Ovary (tissue), 7 donors: ENCODE measurements at regions not wholly inside any gene's neighbourhood (a gene's known extent, or its start where the extent isn't known, plus 50 kb on each side); places are given as distances from the start of the nearest gene placed in this dataset.

Experiments used
- DNase-seq, 5 donors: peaks; one replicate each; pipeline ENCODE4 v3.0.0-alpha.2; 2019 to 2020
- H3K27ac ChIP-seq, 2 donors: fragments of 200-600 bp; one replicate each; pipeline versions ENCODE4 v1.5.1 to v1.8.0; 2019 to 2022
- H3K27me3 ChIP-seq: fragments of 200-600 bp; one replicate; pipeline ENCODE4 v1.8.0; 2022
- H3K36me3 ChIP-seq: fragments of 200-600 bp; sonication (generic); one replicate; pipeline ENCODE4 v1.5.1; 2019
- H3K4me1 ChIP-seq: one replicate; pipeline ENCODE4 v1.8.1; 2013; ENCODE audit warnings: mild to moderate bottlenecking, moderate library complexity; ENCODE audit not compliant: insufficient read depth
- H3K4me3 ChIP-seq: fragments of 200-600 bp; sonication (generic); one replicate; pipeline ENCODE4 v1.5.1; 2017
- H3K9me3 ChIP-seq, 2 donors: fragments of 200-600 bp in 1 of 2; sonication (generic) in 1 of 2; one replicate each; pipeline versions ENCODE4 v1.5.1 to v1.8.1; 2013 to 2019; ENCODE audit warnings: mild to moderate bottlenecking in 1 of 2, moderate library complexity in 1 of 2
- CTCF ChIP-seq, 3 donors: fragments of 450-650 bp in 2 of 3; fragments of 200-600 bp in 1 of 3; IDR thresholded peaks; one replicate each; pipeline versions ENCODE4 v1.5.1 to v1.8.0; 2016 to 2022; ENCODE audit warnings: antibody characterized with exemption in 3 of 3, mild to moderate bottlenecking in 1 of 3
- EP300 ChIP-seq: sonication (generic); formaldehyde crosslinking; IDR thresholded peaks from one replicate; pipeline ENCODE4 v1.6.1; 2017; ENCODE audit warnings: antibody characterized with exemption
- POLR2A ChIP-seq: fragments of 450-650 bp; IDR thresholded peaks from one replicate; pipeline ENCODE4 v1.6.1; 2017; ENCODE audit warnings: antibody characterized with exemption, mild to moderate bottlenecking, moderate library complexity
- WGBS, 3 donors: extraction: QIAGEN DNeasy Blood & Tissue Kit in 1 of 3; methylation state at CpG; one replicate each; pipeline versions ENCODE4 v1.1.5 to v1.1.7; 2013 to 2017; 5-methylcytosine and 5-hydroxymethylcytosine counted together
- intact Hi-C, 4 donors: fragments of 100-400 bp; cut with DNase I; formaldehyde crosslinking; loops; one replicate each; pipeline versions ENCODE4 v1.11.0 to v1.15.1; 2022 to 2023
- donor health status: DM: no; HTN: no; CAD: no; lungs with moderate emphysema.
- donor health status: DM: no; HTN: no; CAD: no.
- donor health status: Bipolar disorder and iron deficiency.
- donor health status: DM: no; HTN: no; CAD: no.
- donor health status: DM: yes; HTN: yes; CAD: no.

GRCh38 chr4:81789158-81789557 is 317.5 kb upstream of the RASGEF1B start:
- intact Hi-C loops: no loop called here
- Histone ChIP-seq H3K4me1 (peaks cover 5% of the 10 kb centered on the region), H3K36me3 (no peaks in the 10 kb centered on the region), H3K4me3 (no peak overlapping the region), H3K27me3 (no peaks in the 10 kb centered on the region), H3K9me3 (no peaks in the 10 kb centered on the region), H3K27ac (no peak overlapping the region)
- TF ChIP-seq EP300 (no peak), POLR2A (no peak), CTCF (IDR thresholded peaks at IDR 0.05) (no peak)
- no peak for DNase-seq

GRCh38 chr4:81786766-81787165 is 315.1 kb upstream of the RASGEF1B start:
- intact Hi-C loops: no loop called here
- no peaks in the 10 kb centered on the region for H3K27me3 ChIP-seq
- no peak overlapping the region for H3K4me3 ChIP-seq
- no peak for DNase-seq
- no peak for TF ChIP-seq EP300
- no peak for TF ChIP-seq CTCF (IDR thresholded peaks at IDR 0.05)
- no peak for TF ChIP-seq POLR2A
- no peaks in the 10 kb centered on the region for H3K36me3 ChIP-seq
- H3K9me3 ChIP-seq: no peaks in the 10 kb centered on the region
- H3K4me1 ChIP-seq: peaks cover 5% of the 10 kb centered on the region
- no peak overlapping the region for H3K27ac ChIP-seq
- WGBS, 3 donors: 74 to 77% (median 75%) methylated on average over 1 of the region's 1 CpG

- WGBS, 3 donors: 21 to 51% (median 36%) methylated on average over 4 of the region's 4 CpGs
- no peak for TF ChIP-seq CTCF (IDR thresholded peaks at IDR 0.05)
- TF ChIP-seq POLR2A: no peak
- no peak for TF ChIP-seq EP300
- no peak overlapping the region for H3K27ac ChIP-seq
- DNase-seq: peak in 1 of 5 donors; percentile 15
- no peaks in the 10 kb centered on the region for H3K36me3 ChIP-seq
- no peaks in the 10 kb centered on the region for H3K9me3 ChIP-seq
- intact Hi-C loops: no loop called here
- no peaks in the 10 kb centered on the region for H3K27me3 ChIP-seq
- H3K4me1 ChIP-seq: peaks cover 5% of the 10 kb centered on the region
- no peak overlapping the region for H3K4me3 ChIP-seq
Measured at GRCh38 chr4:81786063-81786763, 314.5 kb upstream of the RASGEF1B start.

- peaks cover 5% of the 10 kb centered on the region for H3K4me1 ChIP-seq
- H3K36me3 ChIP-seq: no peaks in the 10 kb centered on the region
- H3K4me3 ChIP-seq: no peak overlapping the region
- intact Hi-C loops: no loop called here
- H3K9me3 ChIP-seq: no peaks in the 10 kb centered on the region
- TF ChIP-seq CTCF (IDR thresholded peaks at IDR 0.05) (no peak), POLR2A (no peak), EP300 (no peak)
- H3K27ac ChIP-seq: no peak overlapping the region
- H3K27me3 ChIP-seq: no peaks in the 10 kb centered on the region
- no peak for DNase-seq
- WGBS, 3 donors: 95 to 97% (median 97%) methylated on average over 4 of the region's 4 CpGs
Measured at GRCh38 chr4:81785338-81785737, 313.6 kb upstream of the RASGEF1B start.
